Spleen (tissue), 11 donors: ENCODE measurements at regions not wholly inside any gene's neighbourhood (a gene's known extent, or its start where the extent isn't known, plus 50 kb on each side); places are given as distances from the start of the nearest gene placed in this dataset.

Experiments
- DNase-seq: peaks from one replicate; pipeline ENCODE4 v3.0.0-alpha.2; 2020
- H3K27ac ChIP-seq, 8 donors: fragments of 200-600 bp; sonication (generic) in 7 of 8; 1 replicate in 4 of 8; 2 replicates in 4 of 8; pipeline versions ENCODE4 v1.5.0 to v1.8.0; 2016 to 2021; ENCODE audit warnings: inconsistent platforms in 4 of 8, mild to moderate bottlenecking in 4 of 8, moderate library complexity in 1 of 8
- H3K27me3 ChIP-seq, 7 donors: fragments of 200-600 bp; sonication (generic) in 6 of 7; replicated peaks in 1 of 7; 1 replicate in 4 of 7; 2 replicates in 3 of 7; pipeline versions ENCODE4 v1.5.0 to v1.8.0; 2016 to 2021; ENCODE audit warnings: inconsistent platforms in 3 of 7, mild to moderate bottlenecking in 1 of 7
- H3K36me3 ChIP-seq, 6 donors: fragments of 200-600 bp; sonication (generic) in 5 of 6; 1 replicate in 4 of 6; 2 replicates in 2 of 6; pipeline versions ENCODE4 v1.5.0 to v1.8.0; 2016 to 2021; ENCODE audit warnings: inconsistent platforms in 2 of 6
- H3K4me1 ChIP-seq, 6 donors: fragments of 200-600 bp; sonication (generic) in 5 of 6; 1 replicate in 3 of 6; 2 replicates in 3 of 6; pipeline versions ENCODE4 v1.5.0 to v1.8.0; 2016 to 2021; ENCODE audit warnings: inconsistent platforms in 3 of 6
- H3K4me3 ChIP-seq, 8 donors: fragments of 200-600 bp; sonication (generic) in 7 of 8; 1 replicate in 4 of 8; 2 replicates in 4 of 8; pipeline versions ENCODE4 v1.5.0 to v1.8.0; 2016 to 2021; ENCODE audit warnings: inconsistent platforms in 4 of 8, mild to moderate bottlenecking in 4 of 8, moderate library complexity in 2 of 8
- H3K9me3 ChIP-seq, 8 donors: fragments of 200-600 bp; sonication (generic) in 7 of 8; 1 replicate in 4 of 8; 2 replicates in 4 of 8; pipeline versions ENCODE4 v1.5.0 to v1.8.0; 2016 to 2021; ENCODE audit warnings: inconsistent platforms in 4 of 8
- POLR2A ChIP-seq, 3 donors: fragments of 450-650 bp; IDR thresholded peaks; one replicate each; pipeline ENCODE4 v1.5.1; 2017; ENCODE audit warnings: antibody characterized with exemption in 3 of 3, mild to moderate bottlenecking in 1 of 3
- POLR2AphosphoS5 ChIP-seq, 3 donors: sonication (generic); formaldehyde crosslinking; IDR thresholded peaks; one replicate each; pipeline ENCODE4 v1.5.1; 2017; ENCODE audit warnings: antibody characterized with exemption in 3 of 3
- WGBS, 5 donors: extraction: QIAGEN DNeasy Blood & Tissue Kit in 3 of 5; methylation state at CpG; one replicate each; pipeline versions ENCODE4 v1.1.5 to v1.1.7; 2013 to 2018; 5-methylcytosine and 5-hydroxymethylcytosine counted together
- intact Hi-C: fragments of 100-400 bp; cut with DNase I; formaldehyde crosslinking; loops from one replicate; pipeline ENCODE4 v1.15.0; 2023; ENCODE audit warnings: low total_unique reads
- TF ChIP-seq, protein P1 (sequence below), 11 experiments: fragments of 200-600 bp in 7 of 11; fragments of 450-650 bp in 4 of 11; sonication (generic) in 4 of 11; IDR thresholded peaks in 8 of 11; conservative IDR thresholded peaks in 3 of 11; 1 replicate in 7 of 11; 2 replicates in 4 of 11; pipeline versions ENCODE4 v1.4.0 to v1.8.0; 2016 to 2021; ENCODE audit warnings: antibody characterized with exemption in 11 of 11, inconsistent platforms in 4 of 11, mild to moderate bottlenecking in 1 of 11
- donor health status: healthy with polysubstance abuse.
- donor health status: DM: no; HTN: no; CAD: no; lungs with moderate emphysema.
- donor health status: DM: no; HTN: no; CAD: no.
- donor health status: Bipolar disorder and iron deficiency.
- donor health status: healthy.
- donor health status: DM: no; HTN: no; CAD: no.
- donor health status: DM: yes; HTN: yes; CAD: no.

- H3K4me1 ChIP-seq: no peaks in the 10 kb centered on the region
- DNase-seq: no peak
- TF ChIP-seq, protein P1, sequence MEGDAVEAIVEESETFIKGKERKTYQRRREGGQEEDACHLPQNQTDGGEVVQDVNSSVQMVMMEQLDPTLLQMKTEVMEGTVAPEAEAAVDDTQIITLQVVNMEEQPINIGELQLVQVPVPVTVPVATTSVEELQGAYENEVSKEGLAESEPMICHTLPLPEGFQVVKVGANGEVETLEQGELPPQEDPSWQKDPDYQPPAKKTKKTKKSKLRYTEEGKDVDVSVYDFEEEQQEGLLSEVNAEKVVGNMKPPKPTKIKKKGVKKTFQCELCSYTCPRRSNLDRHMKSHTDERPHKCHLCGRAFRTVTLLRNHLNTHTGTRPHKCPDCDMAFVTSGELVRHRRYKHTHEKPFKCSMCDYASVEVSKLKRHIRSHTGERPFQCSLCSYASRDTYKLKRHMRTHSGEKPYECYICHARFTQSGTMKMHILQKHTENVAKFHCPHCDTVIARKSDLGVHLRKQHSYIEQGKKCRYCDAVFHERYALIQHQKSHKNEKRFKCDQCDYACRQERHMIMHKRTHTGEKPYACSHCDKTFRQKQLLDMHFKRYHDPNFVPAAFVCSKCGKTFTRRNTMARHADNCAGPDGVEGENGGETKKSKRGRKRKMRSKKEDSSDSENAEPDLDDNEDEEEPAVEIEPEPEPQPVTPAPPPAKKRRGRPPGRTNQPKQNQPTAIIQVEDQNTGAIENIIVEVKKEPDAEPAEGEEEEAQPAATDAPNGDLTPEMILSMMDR (IDR thresholded peaks at IDR 0.05 in 8 of 11, conservative IDR thresholded peaks at IDR 0.05 in 3 of 11): no peak
- TF ChIP-seq POLR2A (IDR thresholded peaks at IDR 0.05) (no peak), POLR2AphosphoS5 (IDR thresholded peaks at IDR 0.05) (no peak)
- intact Hi-C loops: no loop called here
- H3K4me3 ChIP-seq: no peak overlapping the region
- 85 to 96% (median 89%) methylated on average over 1 of the region's 1 CpG for WGBS, 5 donors
- H3K27ac ChIP-seq: no peak overlapping the region
- H3K36me3 ChIP-seq: no peaks in the 10 kb centered on the region
- peaks cover 0 to 3% (median 0%) of the 10 kb centered on the region in 8 donors for H3K9me3 ChIP-seq
- no peaks in the 10 kb centered on the region for H3K27me3 ChIP-seq
These were observed 334.5 kb upstream of the EMCN start for GRCh38 chr4:100852326-100852725.

DNA sequence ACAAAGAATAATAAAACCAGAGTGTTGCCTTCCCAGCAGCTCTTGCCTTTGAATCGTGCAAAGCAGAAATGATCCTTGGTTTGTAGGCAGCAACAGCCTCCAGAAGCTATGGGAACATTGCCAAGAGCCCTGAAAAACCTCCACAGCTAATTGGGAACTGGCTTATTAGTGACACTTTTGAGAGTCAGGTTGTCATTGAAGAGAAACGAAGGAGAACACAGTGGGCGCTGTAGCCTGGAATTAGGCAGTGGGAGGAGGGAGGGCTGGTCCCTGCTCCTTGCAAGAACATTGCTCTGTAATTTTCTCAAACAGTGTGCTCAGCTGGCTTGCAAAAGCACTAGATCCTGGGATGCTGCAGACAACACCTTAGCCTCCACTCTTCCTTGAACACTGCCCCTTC lies 331.5 kb upstream of the EMCN start:
- WGBS, 5 donors: 70 to 82% (median 74%) methylated on average over 3 of the region's 3 CpGs
- intact Hi-C loops: no loop called here
- H3K27me3 ChIP-seq: no peaks in the 10 kb centered on the region
- H3K27ac ChIP-seq: no peak overlapping the region
- H3K9me3 ChIP-seq: peaks cover 0 to 3% (median 0%) of the 10 kb centered on the region in 8 donors
- TF ChIP-seq POLR2AphosphoS5 (IDR thresholded peaks at IDR 0.05): no peak
- TF ChIP-seq, protein P1 (IDR thresholded peaks at IDR 0.05 in 8 of 11, conservative IDR thresholded peaks at IDR 0.05 in 3 of 11): no peak
- no peak for TF ChIP-seq POLR2A (IDR thresholded peaks at IDR 0.05)
- no peaks in the 10 kb centered on the region for H3K36me3 ChIP-seq
- DNase-seq: no peak
- no peaks in the 10 kb centered on the region for H3K4me1 ChIP-seq
- H3K4me3 ChIP-seq: no peak overlapping the region

- H3K4me1 ChIP-seq: no peaks in the 10 kb centered on the region
- 78 to 91% (median 89%) methylated on average over 2 of the region's 2 CpGs for WGBS, 5 donors
- H3K27me3 ChIP-seq: no peaks in the 10 kb centered on the region
- no peak overlapping the region for H3K27ac ChIP-seq
- TF ChIP-seq, protein P1 (IDR thresholded peaks at IDR 0.05 in 8 of 11, conservative IDR thresholded peaks at IDR 0.05 in 3 of 11): peak in 1 of 11 experiments; percentile 15
- TF ChIP-seq POLR2A (IDR thresholded peaks at IDR 0.05): no peak
- no peak for DNase-seq
- intact Hi-C loops: no loop called here
- no peaks in the 10 kb centered on the region for H3K36me3 ChIP-seq
- H3K4me3 ChIP-seq: no peak overlapping the region
- peaks cover 0 to 3% (median 0%) of the 10 kb centered on the region in 8 donors for H3K9me3 ChIP-seq
These were observed 331.0 kb upstream of the EMCN start for GRCh38 chr4:100848841-100849240.

DNA sequence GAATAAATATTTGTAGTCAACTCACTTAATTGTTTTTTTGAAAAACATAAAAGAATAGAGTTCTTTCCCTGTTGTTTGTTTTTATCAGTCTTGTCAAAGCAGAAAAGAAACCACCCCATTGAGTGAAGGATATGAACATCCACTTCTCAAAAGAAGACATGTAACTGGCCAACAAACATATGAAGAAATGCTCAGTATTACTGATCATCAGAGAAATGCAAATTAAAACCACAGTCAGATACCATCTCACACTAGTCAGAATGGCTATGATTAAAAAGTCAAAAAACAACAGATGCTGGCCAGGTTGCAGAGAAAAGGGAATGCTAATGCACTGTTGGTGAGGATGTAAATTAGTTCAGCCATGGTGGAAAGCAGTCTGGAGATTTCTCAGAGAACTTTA lies 326.1 kb upstream of the EMCN start:
- intact Hi-C loops: no loop called here

More for the DNA sequence above, 326.1 kb upstream of the EMCN start:
- no peak for DNase-seq
- H3K27me3 ChIP-seq: no peaks in the 10 kb centered on the region
- no peak overlapping the region for H3K4me3 ChIP-seq
- H3K36me3 ChIP-seq: no peaks in the 10 kb centered on the region
- H3K27ac ChIP-seq: no peak overlapping the region
- no peaks in the 10 kb centered on the region for H3K9me3 ChIP-seq
- TF ChIP-seq POLR2AphosphoS5 (IDR thresholded peaks at IDR 0.05): no peak
- no peak for TF ChIP-seq POLR2A (IDR thresholded peaks at IDR 0.05)
- TF ChIP-seq, protein P1 (IDR thresholded peaks at IDR 0.05 in 8 of 11, conservative IDR thresholded peaks at IDR 0.05 in 3 of 11): no peak
- no peaks in the 10 kb centered on the region for H3K4me1 ChIP-seq
